ENCODE measurements at regions not wholly inside any gene's neighbourhood (a gene's known extent, or its start where the extent isn't known, plus 50 kb on each side); places are given as distances from the start of the nearest gene placed in this dataset.

DNA sequence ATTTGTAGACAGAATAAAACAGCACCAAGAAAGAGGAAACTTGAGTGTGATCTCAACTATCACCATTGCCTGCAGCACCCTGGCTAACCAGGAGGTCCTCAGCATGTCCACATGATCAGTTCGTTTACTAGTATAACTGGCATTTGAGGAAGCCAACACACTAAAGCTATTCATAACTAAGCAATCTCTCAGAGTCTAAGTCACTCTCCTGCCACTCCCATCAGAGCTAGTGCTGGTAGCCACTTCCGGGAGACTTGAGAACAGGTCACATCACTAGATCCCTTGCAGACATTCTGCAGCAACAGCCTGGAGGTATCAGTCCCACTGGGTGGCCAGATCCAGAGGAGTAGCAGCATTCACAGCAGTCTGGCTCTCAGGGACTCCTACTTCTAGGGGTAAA lies 352.9 kb upstream of the OR4E1 start:
- no peak for DNase-seq (ENCODE audit: low read depth)
- TF ChIP-seq, protein P1, sequence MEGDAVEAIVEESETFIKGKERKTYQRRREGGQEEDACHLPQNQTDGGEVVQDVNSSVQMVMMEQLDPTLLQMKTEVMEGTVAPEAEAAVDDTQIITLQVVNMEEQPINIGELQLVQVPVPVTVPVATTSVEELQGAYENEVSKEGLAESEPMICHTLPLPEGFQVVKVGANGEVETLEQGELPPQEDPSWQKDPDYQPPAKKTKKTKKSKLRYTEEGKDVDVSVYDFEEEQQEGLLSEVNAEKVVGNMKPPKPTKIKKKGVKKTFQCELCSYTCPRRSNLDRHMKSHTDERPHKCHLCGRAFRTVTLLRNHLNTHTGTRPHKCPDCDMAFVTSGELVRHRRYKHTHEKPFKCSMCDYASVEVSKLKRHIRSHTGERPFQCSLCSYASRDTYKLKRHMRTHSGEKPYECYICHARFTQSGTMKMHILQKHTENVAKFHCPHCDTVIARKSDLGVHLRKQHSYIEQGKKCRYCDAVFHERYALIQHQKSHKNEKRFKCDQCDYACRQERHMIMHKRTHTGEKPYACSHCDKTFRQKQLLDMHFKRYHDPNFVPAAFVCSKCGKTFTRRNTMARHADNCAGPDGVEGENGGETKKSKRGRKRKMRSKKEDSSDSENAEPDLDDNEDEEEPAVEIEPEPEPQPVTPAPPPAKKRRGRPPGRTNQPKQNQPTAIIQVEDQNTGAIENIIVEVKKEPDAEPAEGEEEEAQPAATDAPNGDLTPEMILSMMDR (conservative IDR thresholded peaks at IDR 0.05; ENCODE audit: low read depth, low read length): no peak
- H3K4me3 ChIP-seq (ENCODE audit: low read depth, low read length): no peak overlapping the region

DNA sequence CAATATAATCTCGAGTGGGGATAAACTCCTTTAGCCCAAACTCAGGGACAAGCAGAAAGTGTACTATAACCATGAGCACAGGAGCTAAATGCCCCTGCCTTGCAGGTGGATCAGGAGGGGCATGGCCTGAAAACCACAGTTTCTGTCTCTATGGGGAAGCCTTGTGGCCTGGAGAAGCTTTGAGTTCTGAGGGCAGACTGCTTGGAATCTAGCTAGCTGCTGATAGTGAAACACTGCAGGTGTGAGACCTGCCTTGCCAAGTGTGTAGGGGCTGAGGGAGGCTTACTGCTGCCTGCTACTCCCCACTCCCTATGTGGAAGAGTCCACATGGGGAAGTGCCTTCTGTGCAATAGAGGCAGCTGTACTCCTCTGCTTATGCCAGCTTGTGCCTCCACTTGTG lies 352.3 kb upstream of the OR4E1 start:
- TF ChIP-seq, protein P1 (conservative IDR thresholded peaks at IDR 0.05; ENCODE audit: low read depth, low read length): no peak
- DNase-seq (ENCODE audit: low read depth): no peak
- H3K4me3 ChIP-seq (ENCODE audit: low read depth, low read length): no peak overlapping the region

DNA sequence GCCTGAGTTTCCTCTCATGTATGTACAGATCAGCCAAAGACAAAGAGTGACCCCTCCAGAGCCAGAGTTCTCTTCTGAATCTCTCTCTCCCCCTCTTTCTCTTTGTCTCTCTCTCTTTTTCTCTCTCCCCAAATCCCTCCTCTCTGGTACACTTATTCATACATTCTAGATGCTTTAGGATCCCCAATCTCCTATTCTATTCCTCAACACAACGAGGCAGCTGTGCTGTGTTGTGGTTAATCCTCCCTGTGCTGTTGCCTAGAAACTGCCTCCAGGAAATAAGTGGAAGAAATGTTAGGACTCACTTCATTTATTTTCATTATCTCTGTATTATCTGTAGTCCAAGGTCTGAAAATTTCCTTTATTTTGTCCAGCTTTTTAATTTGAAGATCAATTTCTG lies 350.5 kb upstream of the OR4E1 start:
- H3K4me3 ChIP-seq (ENCODE audit: low read depth, low read length): no peak overlapping the region
- no peak for DNase-seq (ENCODE audit: low read depth)
- TF ChIP-seq, protein P1 (conservative IDR thresholded peaks at IDR 0.05; ENCODE audit: low read depth, low read length): no peak

DNA sequence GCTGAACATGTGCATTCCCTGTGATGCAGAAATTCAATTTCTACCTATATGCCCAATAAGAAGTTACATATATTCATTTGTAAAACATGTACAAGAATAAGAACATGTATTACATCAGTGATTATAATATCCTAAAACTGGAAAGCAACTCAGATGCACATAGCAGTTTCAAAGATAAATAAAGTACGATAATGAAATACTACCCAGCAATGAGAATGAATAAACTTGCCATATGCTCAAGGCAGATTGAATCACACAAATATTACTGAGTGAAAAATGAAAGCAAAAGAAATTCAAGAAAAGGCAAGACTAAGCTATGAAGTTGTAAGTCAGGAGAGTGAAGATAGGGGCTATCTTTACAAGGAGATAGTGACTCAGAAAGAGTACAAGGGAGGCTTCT lies 345.3 kb upstream of the OR4E1 start:
- TF ChIP-seq, protein P1 (conservative IDR thresholded peaks at IDR 0.05; ENCODE audit: low read depth, low read length): no peak
- DNase-seq (ENCODE audit: low read depth): no peak
- no peak overlapping the region for H3K4me3 ChIP-seq (ENCODE audit: low read depth, low read length)

DNA sequence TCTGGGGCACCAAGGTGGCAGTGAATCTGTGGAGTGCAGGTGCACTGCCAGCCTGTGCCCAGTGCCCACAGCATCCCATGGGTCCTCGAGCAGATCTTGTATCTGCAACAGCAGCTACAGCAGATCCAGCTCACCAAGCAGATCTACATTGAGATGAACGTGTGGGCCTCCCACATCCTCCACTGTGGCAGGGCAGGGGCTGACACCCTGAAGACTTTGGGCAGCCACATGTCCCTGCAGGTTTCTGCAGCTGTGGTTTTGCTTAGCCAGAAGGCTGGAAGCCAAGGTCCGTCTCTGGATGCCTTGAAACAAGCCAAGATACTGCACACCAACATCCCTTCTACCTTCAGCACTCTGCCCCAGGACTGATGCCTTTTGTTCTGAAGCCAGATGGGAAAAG lies 338.8 kb upstream of the OR4E1 start:
- H3K4me3 ChIP-seq (ENCODE audit: low read depth, low read length): no peak overlapping the region
- no peak for DNase-seq (ENCODE audit: low read depth)
- TF ChIP-seq, protein P1 (conservative IDR thresholded peaks at IDR 0.05; ENCODE audit: low read depth, low read length): no peak

DNA sequence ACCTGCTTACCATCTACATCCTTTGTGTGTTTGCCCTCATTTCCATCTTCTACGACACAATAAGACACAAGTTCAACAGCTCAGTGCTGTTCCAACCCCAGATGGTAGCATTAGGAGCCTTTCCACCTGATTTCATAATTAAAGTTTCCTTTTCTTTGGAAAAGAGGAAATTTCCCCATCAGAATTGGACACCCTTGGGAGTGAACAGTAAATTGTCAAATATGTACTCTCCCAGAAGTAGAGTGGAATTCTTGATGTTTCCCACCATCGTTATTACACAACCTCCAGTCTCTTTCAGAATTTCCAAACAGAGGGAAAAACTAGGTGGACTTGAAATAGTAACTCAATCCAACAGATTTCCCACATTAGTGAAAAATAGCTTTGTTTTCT lies 337.6 kb upstream of the OR4E1 start:
- no peak for DNase-seq (ENCODE audit: low read depth)
- H3K4me3 ChIP-seq (ENCODE audit: low read depth, low read length): no peak overlapping the region
- TF ChIP-seq, protein P1 (conservative IDR thresholded peaks at IDR 0.05; ENCODE audit: low read depth, low read length): no peak

DNA sequence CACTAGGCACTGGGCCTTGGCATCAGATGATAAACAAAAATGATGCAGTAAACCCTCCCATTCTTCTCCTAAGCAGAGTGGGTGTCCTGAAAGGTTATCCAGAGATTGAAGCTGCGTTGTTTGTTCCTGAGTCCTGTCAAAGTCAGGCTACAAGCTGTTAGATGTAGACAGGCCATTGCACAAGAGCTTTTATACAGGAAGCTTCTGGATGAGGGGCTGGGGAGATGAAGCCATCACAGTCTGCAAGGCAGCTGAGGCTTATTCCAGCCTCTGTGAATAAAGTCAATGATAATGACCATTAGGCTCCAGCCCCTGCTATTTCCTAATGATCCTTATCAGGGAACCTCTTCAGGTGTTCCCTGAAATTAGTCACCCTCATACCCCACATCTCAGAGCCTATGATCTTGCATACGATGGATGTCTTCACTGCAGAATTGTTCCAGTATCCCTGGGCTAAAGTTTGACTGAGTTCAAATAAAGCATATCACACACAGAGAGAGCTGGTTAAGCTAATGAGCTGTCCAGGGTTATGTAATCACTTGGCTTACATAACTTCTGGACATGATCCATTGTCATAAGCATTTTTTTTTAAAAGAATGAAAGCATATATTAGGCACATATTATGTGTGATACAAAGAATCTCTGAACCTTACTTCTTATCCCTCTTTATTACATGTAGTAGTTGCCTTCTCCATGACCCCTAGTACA lies 337.1 kb upstream of the OR4E1 start:
- no peak for DNase-seq (ENCODE audit: low read depth)
- TF ChIP-seq, protein P1 (conservative IDR thresholded peaks at IDR 0.05; ENCODE audit: low read depth, low read length): no peak
- H3K4me3 ChIP-seq (ENCODE audit: low read depth, low read length): no peak overlapping the region

Measured in choroid plexus epithelial cell (primary cell).